ENCODE measurements at regions not wholly inside any gene's neighbourhood (a gene's known extent, or its start where the extent isn't known, plus 50 kb on each side); places are given as distances from the start of the nearest gene placed in this dataset.
A peak's percentile ranks its signal among the peaks of the same experiment; 100 is the strongest.
"Not testable (repeated sequence)": the region's sequence is repeated elsewhere in the genome, so short reads cannot be mapped to it uniquely, and the experiment has no call there.

DNA sequence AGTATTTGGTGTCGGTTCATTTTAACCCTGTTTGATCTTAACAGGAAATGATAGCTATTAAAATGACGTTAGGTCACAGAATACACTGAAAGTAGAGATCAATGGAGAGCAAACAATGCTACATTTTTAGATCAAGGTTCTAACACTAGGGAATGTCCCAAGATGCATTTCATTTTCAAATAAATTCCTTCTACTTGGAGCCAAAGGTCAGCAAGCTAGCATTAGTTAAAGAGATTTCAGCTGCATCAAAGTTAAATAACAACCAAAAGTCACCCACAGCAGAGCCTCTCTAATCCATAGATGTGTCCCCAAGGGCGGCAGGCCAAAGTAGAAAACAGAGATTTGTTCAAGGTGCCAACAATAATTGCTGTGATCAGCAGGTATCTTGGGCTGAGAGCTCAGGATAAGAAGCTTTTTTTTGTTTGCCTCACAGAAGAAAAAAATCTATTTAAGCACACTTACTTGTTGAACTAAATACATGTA, 1233.6 kb upstream of the TMEFF2 start:
- CTCF ChIA-PET: no interaction called here
- no TSS peak for BruUV-seq (replicated peaks)
- ATAC-seq (peak; percentile 22; the same call in 1 of the 2 replicates), DNase-seq (ENCODE audit: low read depth, low spot score) (no peak)
- Histone ChIP-seq H3K9me3 (ENCODE audit: control insufficient read depth in 1 of 2, insufficient read depth in 1 of 2, low read depth in 1 of 2, low read length in 2 of 2) (no peaks in the 10 kb centered on the region), H3K4me2 (ENCODE audit: low read length) (peak overlapping the region; percentile 11; the same call in 1 of the 2 replicates), H3K9ac (ENCODE audit: low read length) (no peak overlapping the region), H3K36me3 (ENCODE audit: control insufficient read depth in 1 of 2, insufficient read depth in 2 of 2, low read length in 2 of 2) (no peaks in the 10 kb centered on the region), H3K4me3 (replicated peaks in 1 of 2; ENCODE audit: low read depth in 1 of 2, low read length in 2 of 2) (no peak overlapping the region), H3K27me3 (ENCODE audit: insufficient read depth, low read length) (no peaks in the 10 kb centered on the region), H3K27ac (ENCODE audit: low read depth, low read length) (no peak overlapping the region), H3K79me2 (ENCODE audit: insufficient read depth, low read length) (no peaks in the 10 kb centered on the region), H3K9me2 (ENCODE audit: insufficient read depth) (no peaks in the 10 kb centered on the region), H2AFZ (ENCODE audit: low read depth, low read length, poor library complexity, severe bottlenecking) (peak overlapping the region; percentile 92), H4K20me1 (ENCODE audit: insufficient read depth) (no peaks in the 10 kb centered on the region; the same call in 1 of the 2 replicates), H3K4me1 (ENCODE audit: control insufficient read depth in 1 of 2, insufficient read depth in 2 of 2, low read length in 2 of 2) (peaks cover 0 to 6% of the 10 kb centered on the region in 2 experiments; a peak in 1 of 4 replicates)
- no peak for TF ChIP-seq ZNF274 (IDR thresholded peaks at IDR 0.05; ENCODE audit: low read depth, low read length)
- TF ChIP-seq CEBPB (IDR thresholded peaks at IDR 0.05; ENCODE audit: low read depth): no peak
- TF ChIP-seq, protein P1, sequence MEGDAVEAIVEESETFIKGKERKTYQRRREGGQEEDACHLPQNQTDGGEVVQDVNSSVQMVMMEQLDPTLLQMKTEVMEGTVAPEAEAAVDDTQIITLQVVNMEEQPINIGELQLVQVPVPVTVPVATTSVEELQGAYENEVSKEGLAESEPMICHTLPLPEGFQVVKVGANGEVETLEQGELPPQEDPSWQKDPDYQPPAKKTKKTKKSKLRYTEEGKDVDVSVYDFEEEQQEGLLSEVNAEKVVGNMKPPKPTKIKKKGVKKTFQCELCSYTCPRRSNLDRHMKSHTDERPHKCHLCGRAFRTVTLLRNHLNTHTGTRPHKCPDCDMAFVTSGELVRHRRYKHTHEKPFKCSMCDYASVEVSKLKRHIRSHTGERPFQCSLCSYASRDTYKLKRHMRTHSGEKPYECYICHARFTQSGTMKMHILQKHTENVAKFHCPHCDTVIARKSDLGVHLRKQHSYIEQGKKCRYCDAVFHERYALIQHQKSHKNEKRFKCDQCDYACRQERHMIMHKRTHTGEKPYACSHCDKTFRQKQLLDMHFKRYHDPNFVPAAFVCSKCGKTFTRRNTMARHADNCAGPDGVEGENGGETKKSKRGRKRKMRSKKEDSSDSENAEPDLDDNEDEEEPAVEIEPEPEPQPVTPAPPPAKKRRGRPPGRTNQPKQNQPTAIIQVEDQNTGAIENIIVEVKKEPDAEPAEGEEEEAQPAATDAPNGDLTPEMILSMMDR (IDR thresholded peaks at IDR 0.05 in 2 of 3, conservative IDR thresholded peaks at IDR 0.05 in 1 of 3; ENCODE audit: borderline replicate concordance in 1 of 3, insufficient read depth in 1 of 3, low read depth in 2 of 3, low read length in 2 of 3): no peak
- TF ChIP-seq RAD21 (IDR thresholded peaks at IDR 0.05; ENCODE audit: low read depth): no peak
- TF ChIP-seq EZH2 (IDR thresholded peaks at IDR 0.05): no peak
- TF ChIP-seq POLR2A (IDR thresholded peaks at IDR 0.05; ENCODE audit: borderline replicate concordance, extremely low read depth, insufficient read depth, insufficient read length): no peak
- no peak for TF ChIP-seq POLR2AphosphoS5 (IDR thresholded peaks at IDR 0.05; ENCODE audit: low read depth, low read length)
- TF ChIP-seq ELF1 (IDR thresholded peaks at IDR 0.05; ENCODE audit: borderline replicate concordance, low read depth): no peak
- TF ChIP-seq FOSL1 (IDR thresholded peaks at IDR 0.05; ENCODE audit: low read depth): no peak
- TF ChIP-seq, protein P2, sequence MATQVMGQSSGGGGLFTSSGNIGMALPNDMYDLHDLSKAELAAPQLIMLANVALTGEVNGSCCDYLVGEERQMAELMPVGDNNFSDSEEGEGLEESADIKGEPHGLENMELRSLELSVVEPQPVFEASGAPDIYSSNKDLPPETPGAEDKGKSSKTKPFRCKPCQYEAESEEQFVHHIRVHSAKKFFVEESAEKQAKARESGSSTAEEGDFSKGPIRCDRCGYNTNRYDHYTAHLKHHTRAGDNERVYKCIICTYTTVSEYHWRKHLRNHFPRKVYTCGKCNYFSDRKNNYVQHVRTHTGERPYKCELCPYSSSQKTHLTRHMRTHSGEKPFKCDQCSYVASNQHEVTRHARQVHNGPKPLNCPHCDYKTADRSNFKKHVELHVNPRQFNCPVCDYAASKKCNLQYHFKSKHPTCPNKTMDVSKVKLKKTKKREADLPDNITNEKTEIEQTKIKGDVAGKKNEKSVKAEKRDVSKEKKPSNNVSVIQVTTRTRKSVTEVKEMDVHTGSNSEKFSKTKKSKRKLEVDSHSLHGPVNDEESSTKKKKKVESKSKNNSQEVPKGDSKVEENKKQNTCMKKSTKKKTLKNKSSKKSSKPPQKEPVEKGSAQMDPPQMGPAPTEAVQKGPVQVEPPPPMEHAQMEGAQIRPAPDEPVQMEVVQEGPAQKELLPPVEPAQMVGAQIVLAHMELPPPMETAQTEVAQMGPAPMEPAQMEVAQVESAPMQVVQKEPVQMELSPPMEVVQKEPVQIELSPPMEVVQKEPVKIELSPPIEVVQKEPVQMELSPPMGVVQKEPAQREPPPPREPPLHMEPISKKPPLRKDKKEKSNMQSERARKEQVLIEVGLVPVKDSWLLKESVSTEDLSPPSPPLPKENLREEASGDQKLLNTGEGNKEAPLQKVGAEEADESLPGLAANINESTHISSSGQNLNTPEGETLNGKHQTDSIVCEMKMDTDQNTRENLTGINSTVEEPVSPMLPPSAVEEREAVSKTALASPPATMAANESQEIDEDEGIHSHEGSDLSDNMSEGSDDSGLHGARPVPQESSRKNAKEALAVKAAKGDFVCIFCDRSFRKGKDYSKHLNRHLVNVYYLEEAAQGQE (IDR thresholded peaks at IDR 0.05; ENCODE audit: low read depth): no peak
- no peak for TF ChIP-seq SP1 (IDR thresholded peaks at IDR 0.05; ENCODE audit: low read depth)
- TF ChIP-seq SIN3A (IDR thresholded peaks at IDR 0.05; ENCODE audit: low read depth): no peak
- TF ChIP-seq SRF (IDR thresholded peaks at IDR 0.05; ENCODE audit: low read depth): no peak
- no peak for TF ChIP-seq EGR1 (IDR thresholded peaks at IDR 0.05; ENCODE audit: low read depth)
- no peak for TF ChIP-seq CBX3 (IDR thresholded peaks at IDR 0.05; ENCODE audit: low read depth)
- no peak for TF ChIP-seq EZH2phosphoT487 (IDR thresholded peaks at IDR 0.05; ENCODE audit: borderline replicate concordance)
- RAD21 ChIA-PET (ENCODE audit: low non-redundant PET in 1 of 2, low total read pairs in 2 of 2, uncharacterized antibody in 2 of 2, unreplicated experiment in 2 of 2): no interaction called here
- intact Hi-C loops (cut with micrococcal nuclease): no loop called here
- POLR2A ChIA-PET: no interaction called here

DNA sequence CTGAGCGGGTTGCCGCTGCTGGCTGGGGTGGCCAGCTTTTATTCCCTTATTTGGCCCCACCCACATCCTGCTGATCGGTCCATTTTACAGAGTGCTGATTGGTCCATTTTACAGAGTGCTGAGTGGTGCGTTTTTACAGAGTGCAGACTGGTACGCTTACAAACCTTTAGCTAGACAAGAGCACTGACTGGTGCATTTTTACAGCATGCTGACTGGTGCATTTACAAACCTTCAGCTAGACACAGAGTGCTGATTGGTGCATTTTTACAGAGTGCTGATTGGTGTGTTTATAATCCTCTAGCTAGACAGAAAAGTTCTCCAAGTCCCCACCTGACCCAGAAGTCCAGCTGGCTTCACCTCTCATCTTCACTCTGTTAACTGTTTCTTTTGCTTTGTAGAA, 1217.6 kb upstream of the TMEFF2 start:
- H3K4me2 ChIP-seq (ENCODE audit: low read length); DNase-seq (ENCODE audit: low read depth, low spot score); H3K9me2 ChIP-seq (ENCODE audit: insufficient read depth); H4K20me1 ChIP-seq (ENCODE audit: insufficient read depth); H3K4me1 ChIP-seq (ENCODE audit: control insufficient read depth in 1 of 2, insufficient read depth in 2 of 2, low read length in 2 of 2); H3K9me3 ChIP-seq (ENCODE audit: control insufficient read depth in 1 of 2, insufficient read depth in 1 of 2, low read depth in 1 of 2, low read length in 2 of 2); H3K36me3 ChIP-seq (ENCODE audit: control insufficient read depth in 1 of 2, insufficient read depth in 2 of 2, low read length in 2 of 2); RAD21 ChIA-PET (ENCODE audit: low non-redundant PET in 1 of 2, low total read pairs in 2 of 2, uncharacterized antibody in 2 of 2, unreplicated experiment in 2 of 2); H2AFZ ChIP-seq (ENCODE audit: low read depth, low read length, poor library complexity, severe bottlenecking); intact Hi-C loops (cut with micrococcal nuclease); H3K79me2 ChIP-seq (ENCODE audit: insufficient read depth, low read length); H3K9ac ChIP-seq (ENCODE audit: low read length); H3K27me3 ChIP-seq (ENCODE audit: insufficient read depth, low read length); H3K27ac ChIP-seq (ENCODE audit: low read depth, low read length); POLR2A ChIA-PET; ATAC-seq; H3K4me3 ChIP-seq (replicated peaks in 1 of 2; ENCODE audit: low read depth in 1 of 2, low read length in 2 of 2); BruUV-seq (replicated peaks); CTCF ChIA-PET: not testable (repeated sequence)

Data from HCT116 (cell line).